ENCODE measurements at regions not wholly inside any gene's neighbourhood (a gene's known extent, or its start where the extent isn't known, plus 50 kb on each side); places are given as distances from the start of the nearest gene placed in this dataset.

DNA sequence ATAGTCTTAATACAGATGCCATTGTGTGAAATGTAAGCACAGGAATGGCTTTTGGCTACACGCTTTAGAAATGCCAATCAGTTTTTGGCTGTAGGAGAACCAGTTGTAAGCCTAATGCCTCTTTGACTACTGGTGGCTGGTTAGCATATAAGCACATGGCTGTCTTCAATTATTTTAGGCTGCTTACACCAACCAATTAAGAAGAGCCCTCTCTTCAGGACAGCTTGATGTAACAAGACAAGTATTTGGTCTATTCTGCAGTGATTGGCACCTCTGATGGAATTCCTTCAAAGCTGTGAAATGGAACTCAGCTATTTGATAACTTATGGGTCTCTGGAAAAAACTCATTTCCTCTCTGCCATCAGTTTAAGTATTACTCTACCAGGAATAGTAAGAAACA lies 680.1 kb upstream of the FSHR start:
- TF ChIP-seq, protein P1, sequence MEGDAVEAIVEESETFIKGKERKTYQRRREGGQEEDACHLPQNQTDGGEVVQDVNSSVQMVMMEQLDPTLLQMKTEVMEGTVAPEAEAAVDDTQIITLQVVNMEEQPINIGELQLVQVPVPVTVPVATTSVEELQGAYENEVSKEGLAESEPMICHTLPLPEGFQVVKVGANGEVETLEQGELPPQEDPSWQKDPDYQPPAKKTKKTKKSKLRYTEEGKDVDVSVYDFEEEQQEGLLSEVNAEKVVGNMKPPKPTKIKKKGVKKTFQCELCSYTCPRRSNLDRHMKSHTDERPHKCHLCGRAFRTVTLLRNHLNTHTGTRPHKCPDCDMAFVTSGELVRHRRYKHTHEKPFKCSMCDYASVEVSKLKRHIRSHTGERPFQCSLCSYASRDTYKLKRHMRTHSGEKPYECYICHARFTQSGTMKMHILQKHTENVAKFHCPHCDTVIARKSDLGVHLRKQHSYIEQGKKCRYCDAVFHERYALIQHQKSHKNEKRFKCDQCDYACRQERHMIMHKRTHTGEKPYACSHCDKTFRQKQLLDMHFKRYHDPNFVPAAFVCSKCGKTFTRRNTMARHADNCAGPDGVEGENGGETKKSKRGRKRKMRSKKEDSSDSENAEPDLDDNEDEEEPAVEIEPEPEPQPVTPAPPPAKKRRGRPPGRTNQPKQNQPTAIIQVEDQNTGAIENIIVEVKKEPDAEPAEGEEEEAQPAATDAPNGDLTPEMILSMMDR (IDR thresholded peaks at IDR 0.05; ENCODE audit: insufficient read depth, low read depth, low read length, missing control alignments): no peak
- DNase-seq (ENCODE audit: low read depth): no peak
- H3K4me3 ChIP-seq (ENCODE audit: low read length): no peak overlapping the region

DNA sequence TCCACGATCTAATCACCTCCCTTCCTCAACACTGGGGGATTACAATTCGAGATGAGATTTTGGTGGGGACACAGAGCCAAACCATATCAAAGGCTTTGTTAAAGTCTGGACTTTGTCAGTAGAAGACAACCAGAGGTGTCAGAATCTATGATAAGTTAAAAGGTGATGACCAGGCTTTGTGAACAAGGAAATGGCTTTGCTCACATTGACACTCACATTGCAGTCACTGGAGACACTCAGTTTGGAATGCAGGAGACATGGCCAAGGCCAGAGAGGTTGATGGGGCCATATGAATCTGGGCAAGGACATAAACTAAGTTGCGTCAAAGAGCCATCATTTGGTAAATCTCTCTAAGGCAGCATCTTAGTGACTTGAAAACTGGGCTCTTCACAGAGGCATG lies 678.2 kb upstream of the FSHR start:
- TF ChIP-seq, protein P1 (IDR thresholded peaks at IDR 0.05; ENCODE audit: insufficient read depth, low read depth, low read length, missing control alignments): no peak
- H3K4me3 ChIP-seq (ENCODE audit: low read length): no peak overlapping the region
- DNase-seq (ENCODE audit: low read depth): no peak

GRCh38 chr2:49831698-49832367 lies 677.5 kb upstream of the FSHR start:
- TF ChIP-seq, protein P1 (IDR thresholded peaks at IDR 0.05; ENCODE audit: insufficient read depth, low read depth, low read length, missing control alignments): no peak
- no peak for DNase-seq (ENCODE audit: low read depth)
- H3K4me3 ChIP-seq (ENCODE audit: low read length): no peak overlapping the region

DNA sequence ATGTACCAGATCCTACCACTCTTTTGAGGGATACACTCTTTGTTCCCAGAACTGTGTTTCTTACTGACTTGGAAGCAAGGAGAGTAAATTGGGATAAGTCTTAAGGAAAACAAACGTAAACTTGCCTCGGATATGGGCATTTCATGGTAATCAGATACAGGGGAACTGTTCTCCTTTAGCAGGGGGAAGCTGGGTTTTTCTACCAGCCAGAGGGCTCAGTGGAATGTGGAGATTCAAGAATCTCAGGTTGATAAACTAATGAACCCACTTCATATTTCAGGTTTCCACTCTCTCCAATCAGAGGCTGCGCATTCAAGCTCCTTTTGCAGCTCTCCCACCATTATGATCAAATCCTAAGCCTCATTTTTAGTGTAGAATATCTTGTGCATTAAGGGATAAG lies 676.5 kb upstream of the FSHR start:
- TF ChIP-seq, protein P1 (IDR thresholded peaks at IDR 0.05; ENCODE audit: insufficient read depth, low read depth, low read length, missing control alignments): no peak
- no peak for DNase-seq (ENCODE audit: low read depth)
- no peak overlapping the region for H3K4me3 ChIP-seq (ENCODE audit: low read length)

GRCh38 chr2:49827366-49827765 lies 673.1 kb upstream of the FSHR start:
- H3K4me3 ChIP-seq (ENCODE audit: low read length): no peak overlapping the region
- TF ChIP-seq, protein P1 (IDR thresholded peaks at IDR 0.05; ENCODE audit: insufficient read depth, low read depth, low read length, missing control alignments): no peak
- no peak for DNase-seq (ENCODE audit: low read depth)

GRCh38 chr2:49813208-49813607 lies 658.9 kb upstream of the FSHR start:
- DNase-seq (ENCODE audit: low read depth): no peak
- no peak overlapping the region for H3K4me3 ChIP-seq (ENCODE audit: low read length)
- TF ChIP-seq, protein P1 (IDR thresholded peaks at IDR 0.05; ENCODE audit: insufficient read depth, low read depth, low read length, missing control alignments): no peak

DNA sequence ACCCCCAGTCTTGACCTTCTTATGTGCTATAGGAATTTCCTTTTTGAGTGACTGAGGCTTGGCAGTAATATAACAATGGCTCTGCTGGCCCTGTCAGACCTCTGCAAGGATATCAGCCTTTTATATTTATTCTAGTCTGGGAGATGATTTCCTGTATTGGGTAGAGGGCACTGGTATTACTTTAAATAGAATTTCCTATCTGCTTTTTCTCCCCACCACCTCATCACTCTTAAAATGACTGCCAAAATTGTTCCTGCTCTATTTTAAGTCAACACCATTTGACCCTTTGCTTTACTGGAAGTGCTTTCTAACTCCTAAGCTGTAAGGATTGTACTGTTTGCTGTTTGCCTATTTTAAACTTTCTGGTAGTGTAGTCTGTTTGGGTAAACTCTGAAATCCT lies 658.4 kb upstream of the FSHR start:
- TF ChIP-seq, protein P1 (IDR thresholded peaks at IDR 0.05; ENCODE audit: insufficient read depth, low read depth, low read length, missing control alignments): no peak
- no peak overlapping the region for H3K4me3 ChIP-seq (ENCODE audit: low read length)
- no peak for DNase-seq (ENCODE audit: low read depth)
